ENCODE measurements at regions not wholly inside any gene's neighbourhood (a gene's known extent, or its start where the extent isn't known, plus 50 kb on each side); places are given as distances from the start of the nearest gene placed in this dataset.

DNA sequence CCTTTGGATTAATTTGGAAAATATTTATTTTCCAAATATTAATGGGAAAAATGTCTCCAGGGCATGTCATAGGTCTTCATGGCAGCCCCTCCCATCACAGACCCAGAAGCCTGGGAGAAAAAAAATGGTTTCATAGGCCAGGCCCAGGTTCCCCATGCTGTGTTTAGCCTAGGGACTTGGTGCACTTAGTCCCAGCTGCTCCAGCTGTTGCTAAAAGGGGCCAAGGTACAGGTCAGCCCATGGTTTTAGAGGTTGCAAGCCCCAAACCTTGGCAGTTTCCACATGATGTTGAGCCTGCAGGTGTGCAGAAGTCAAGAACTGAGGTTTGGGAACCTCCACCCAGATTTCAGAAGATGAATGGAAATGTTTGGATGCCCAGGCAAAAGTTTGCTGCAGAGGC is 309.6 kb downstream of the SOCS6 start:
- Histone ChIP-seq H3K27me3 (ENCODE audit: control insufficient read depth in 1 of 2, insufficient read depth in 2 of 2, low read length in 2 of 2) (no peaks in the 10 kb centered on the region), H3K36me3 (replicated peaks in 1 of 2; ENCODE audit: control insufficient read depth in 1 of 2, insufficient read depth in 2 of 2, low read length in 2 of 2) (no peaks in the 10 kb centered on the region), H3K4me2 (ENCODE audit: low read depth, low read length) (no peak overlapping the region), H2AFZ (ENCODE audit: low read length) (no peak overlapping the region), H3K79me2 (ENCODE audit: insufficient read depth, low read length) (no peaks in the 10 kb centered on the region), H4K20me1 (ENCODE audit: insufficient read depth, low read length) (no peaks in the 10 kb centered on the region), H3K27ac (ENCODE audit: extremely low read length, insufficient read depth, low read length) (no peak overlapping the region), H3K4me1 (ENCODE audit: insufficient read depth, low read length) (no peaks in the 10 kb centered on the region), H3K9ac (ENCODE audit: insufficient read depth, low read depth, low read length) (no peak overlapping the region), H3K4me3 (replicated peaks in 1 of 3; ENCODE audit: insufficient read depth in 1 of 3, low read depth in 2 of 3, low read length in 3 of 3) (no peak overlapping the region), H3K9me3 (ENCODE audit: low read length) (no peaks in the 10 kb centered on the region)
- FAIRE-seq (no peak), DNase-seq (ENCODE audit: low spot score) (no peak), ATAC-seq (peak; percentile 38; the same call in 1 of the 3 replicates)
- in situ Hi-C loops (cut with HindIII; ENCODE audit: extremely low pct_ligation_motif_present, low pct_unique_long_range_greater_than_20kb), result no loop called here
- no TSS peak for BruUV-seq (replicated peaks)
- CTCF ChIA-PET (ENCODE audit: low intra/inter-chr PET ratio, low total read pairs), result no interaction called here
- TF ChIP-seq, protein P1, sequence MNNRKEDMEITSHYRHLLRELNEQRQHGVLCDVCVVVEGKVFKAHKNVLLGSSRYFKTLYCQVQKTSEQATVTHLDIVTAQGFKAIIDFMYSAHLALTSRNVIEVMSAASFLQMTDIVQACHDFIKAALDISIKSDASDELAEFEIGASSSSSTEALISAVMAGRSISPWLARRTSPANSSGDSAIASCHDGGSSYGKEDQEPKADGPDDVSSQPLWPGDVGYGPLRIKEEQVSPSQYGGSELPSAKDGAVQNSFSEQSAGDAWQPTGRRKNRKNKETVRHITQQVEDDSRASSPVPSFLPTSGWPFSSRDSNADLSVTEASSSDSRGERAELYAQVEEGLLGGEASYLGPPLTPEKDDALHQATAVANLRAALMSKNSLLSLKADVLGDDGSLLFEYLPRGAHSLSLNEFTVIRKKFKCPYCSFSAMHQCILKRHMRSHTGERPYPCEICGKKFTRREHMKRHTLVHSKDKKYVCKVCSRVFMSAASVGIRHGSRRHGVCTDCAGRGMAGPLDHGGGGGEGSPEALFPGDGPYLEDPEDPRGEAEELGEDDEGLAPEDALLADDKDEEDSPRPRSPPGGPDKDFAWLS (CRISPR knock-in tag; IDR thresholded peaks at IDR 0.05; ENCODE audit: borderline replicate concordance), result no peak
- TF ChIP-seq U2AF2 (IDR thresholded peaks at IDR 0.05; ENCODE audit: low read depth, low read length) (no peak), REL (CRISPR knock-in tag; conservative IDR thresholded peaks at IDR 0.05) (no peak), HNRNPK (IDR thresholded peaks at IDR 0.05; ENCODE audit: low read depth, low read length, poor library complexity, severe bottlenecking) (no peak), ATRX (CRISPR knock-in tag; IDR thresholded peaks at IDR 0.05; ENCODE audit: borderline replicate concordance) (no peak), ZNF790 (CRISPR knock-in tag; IDR thresholded peaks at IDR 0.05; ENCODE audit: borderline replicate concordance) (no peak), FOXC1 (CRISPR knock-in tag; IDR thresholded peaks at IDR 0.05; ENCODE audit: borderline replicate concordance) (no peak), MTA1 (CRISPR knock-in tag; IDR thresholded peaks at IDR 0.05; ENCODE audit: borderline replicate concordance) (no peak), CHD4 (IDR thresholded peaks at IDR 0.05; ENCODE audit: borderline replicate concordance, low read length) (no peak)
- TF ChIP-seq, protein P2, sequence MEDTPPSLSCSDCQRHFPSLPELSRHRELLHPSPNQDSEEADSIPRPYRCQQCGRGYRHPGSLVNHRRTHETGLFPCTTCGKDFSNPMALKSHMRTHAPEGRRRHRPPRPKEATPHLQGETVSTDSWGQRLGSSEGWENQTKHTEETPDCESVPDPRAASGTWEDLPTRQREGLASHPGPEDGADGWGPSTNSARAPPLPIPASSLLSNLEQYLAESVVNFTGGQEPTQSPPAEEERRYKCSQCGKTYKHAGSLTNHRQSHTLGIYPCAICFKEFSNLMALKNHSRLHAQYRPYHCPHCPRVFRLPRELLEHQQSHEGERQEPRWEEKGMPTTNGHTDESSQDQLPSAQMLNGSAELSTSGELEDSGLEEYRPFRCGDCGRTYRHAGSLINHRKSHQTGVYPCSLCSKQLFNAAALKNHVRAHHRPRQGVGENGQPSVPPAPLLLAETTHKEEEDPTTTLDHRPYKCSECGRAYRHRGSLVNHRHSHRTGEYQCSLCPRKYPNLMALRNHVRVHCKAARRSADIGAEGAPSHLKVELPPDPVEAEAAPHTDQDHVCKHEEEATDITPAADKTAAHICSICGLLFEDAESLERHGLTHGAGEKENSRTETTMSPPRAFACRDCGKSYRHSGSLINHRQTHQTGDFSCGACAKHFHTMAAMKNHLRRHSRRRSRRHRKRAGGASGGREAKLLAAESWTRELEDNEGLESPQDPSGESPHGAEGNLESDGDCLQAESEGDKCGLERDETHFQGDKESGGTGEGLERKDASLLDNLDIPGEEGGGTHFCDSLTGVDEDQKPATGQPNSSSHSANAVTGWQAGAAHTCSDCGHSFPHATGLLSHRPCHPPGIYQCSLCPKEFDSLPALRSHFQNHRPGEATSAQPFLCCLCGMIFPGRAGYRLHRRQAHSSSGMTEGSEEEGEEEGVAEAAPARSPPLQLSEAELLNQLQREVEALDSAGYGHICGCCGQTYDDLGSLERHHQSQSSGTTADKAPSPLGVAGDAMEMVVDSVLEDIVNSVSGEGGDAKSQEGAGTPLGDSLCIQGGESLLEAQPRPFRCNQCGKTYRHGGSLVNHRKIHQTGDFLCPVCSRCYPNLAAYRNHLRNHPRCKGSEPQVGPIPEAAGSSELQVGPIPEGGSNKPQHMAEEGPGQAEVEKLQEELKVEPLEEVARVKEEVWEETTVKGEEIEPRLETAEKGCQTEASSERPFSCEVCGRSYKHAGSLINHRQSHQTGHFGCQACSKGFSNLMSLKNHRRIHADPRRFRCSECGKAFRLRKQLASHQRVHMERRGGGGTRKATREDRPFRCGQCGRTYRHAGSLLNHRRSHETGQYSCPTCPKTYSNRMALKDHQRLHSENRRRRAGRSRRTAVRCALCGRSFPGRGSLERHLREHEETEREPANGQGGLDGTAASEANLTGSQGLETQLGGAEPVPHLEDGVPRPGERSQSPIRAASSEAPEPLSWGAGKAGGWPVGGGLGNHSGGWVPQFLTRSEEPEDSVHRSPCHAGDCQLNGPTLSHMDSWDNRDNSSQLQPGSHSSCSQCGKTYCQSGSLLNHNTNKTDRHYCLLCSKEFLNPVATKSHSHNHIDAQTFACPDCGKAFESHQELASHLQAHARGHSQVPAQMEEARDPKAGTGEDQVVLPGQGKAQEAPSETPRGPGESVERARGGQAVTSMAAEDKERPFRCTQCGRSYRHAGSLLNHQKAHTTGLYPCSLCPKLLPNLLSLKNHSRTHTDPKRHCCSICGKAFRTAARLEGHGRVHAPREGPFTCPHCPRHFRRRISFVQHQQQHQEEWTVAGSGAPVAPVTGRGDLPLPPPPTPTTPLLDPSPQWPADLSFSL (CRISPR knock-in tag; IDR thresholded peaks at IDR 0.05), result no peak
- TF ChIP-seq, protein P3, sequence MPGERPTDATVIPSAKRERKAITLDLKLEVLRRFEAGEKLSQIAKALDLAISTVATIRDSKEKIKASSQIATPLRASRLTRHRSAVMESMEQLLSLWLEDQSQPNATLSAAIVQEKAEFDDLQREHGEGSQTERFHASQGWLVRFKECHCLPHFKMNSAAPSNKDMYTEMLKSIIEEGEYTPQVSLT (CRISPR knock-in tag; IDR thresholded peaks at IDR 0.05; ENCODE audit: borderline replicate concordance, low read depth), result no peak
- POLR2A ChIA-PET, result no interaction called here
- intact Hi-C loops (cut with micrococcal nuclease; ENCODE audit: unreplicated experiment), result loop anchor here (2.0 kb wide), 2 partner anchors 1186 to 1946 kb away; partner anchors contain the start of gene CBLN2

All from HepG2 (cell line).